ENCODE measurements at regions not wholly inside any gene's neighbourhood (a gene's known extent, or its start where the extent isn't known, plus 50 kb on each side); places are given as distances from the start of the nearest gene placed in this dataset.

GRCh38 chr7:17460001-17460400 lies 161.5 kb downstream of the AHR start:
- no peak for TF ChIP-seq GATA2 (IDR thresholded peaks at IDR 0.05; ENCODE audit: low read depth, low read length)
- TF ChIP-seq GATA3 (IDR thresholded peaks at IDR 0.05; ENCODE audit: low read depth, low read length), result no peak

DNA sequence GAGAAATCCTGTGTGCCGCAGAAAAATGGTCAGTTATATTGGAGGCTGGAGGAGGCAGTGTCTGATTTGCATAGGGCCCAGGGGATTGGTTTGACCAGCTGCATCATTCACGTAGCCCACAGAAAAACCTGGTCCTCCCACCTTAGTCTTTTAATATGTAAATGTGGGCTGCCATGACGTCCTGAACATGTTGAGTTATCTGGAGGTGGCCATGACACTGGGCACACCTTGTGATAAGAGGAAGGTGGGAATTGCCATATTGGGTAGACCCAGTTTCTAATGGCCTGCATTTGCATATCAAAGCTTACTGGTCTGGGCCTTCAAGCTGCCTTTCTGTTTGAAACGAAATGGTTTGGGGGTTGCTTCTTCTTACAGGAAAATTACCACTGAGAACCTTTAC lies 162.2 kb downstream of the AHR start:
- no peak for TF ChIP-seq GATA3 (IDR thresholded peaks at IDR 0.05; ENCODE audit: low read depth, low read length)
- no peak for TF ChIP-seq GATA2 (IDR thresholded peaks at IDR 0.05; ENCODE audit: low read depth, low read length)

DNA sequence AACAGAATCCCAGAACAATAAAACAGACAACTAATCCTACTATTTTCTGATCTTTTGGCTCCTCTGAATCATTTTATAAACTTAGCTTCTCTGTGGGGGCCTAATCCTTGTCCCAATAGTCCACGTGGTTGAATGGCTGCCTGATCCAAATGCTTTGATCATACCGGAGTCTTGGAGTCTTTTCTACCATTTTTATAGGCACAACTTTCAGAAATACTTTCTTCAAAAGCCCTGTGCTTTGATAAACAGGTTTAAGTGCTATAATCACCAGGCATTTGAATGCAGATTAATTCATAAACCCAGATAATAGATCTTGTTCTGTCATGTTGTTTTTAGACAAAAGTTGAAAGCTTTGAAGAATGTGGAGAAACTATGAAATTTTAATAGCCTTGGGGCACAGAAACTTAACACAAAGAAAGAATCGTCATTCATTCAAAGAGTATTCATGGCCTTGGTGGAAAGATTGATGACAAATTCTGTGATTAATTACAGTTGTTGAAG lies 163.7 kb downstream of the AHR start:
- TF ChIP-seq GATA3 (IDR thresholded peaks at IDR 0.05; ENCODE audit: low read depth, low read length), result no peak
- no peak for TF ChIP-seq GATA2 (IDR thresholded peaks at IDR 0.05; ENCODE audit: low read depth, low read length)

DNA sequence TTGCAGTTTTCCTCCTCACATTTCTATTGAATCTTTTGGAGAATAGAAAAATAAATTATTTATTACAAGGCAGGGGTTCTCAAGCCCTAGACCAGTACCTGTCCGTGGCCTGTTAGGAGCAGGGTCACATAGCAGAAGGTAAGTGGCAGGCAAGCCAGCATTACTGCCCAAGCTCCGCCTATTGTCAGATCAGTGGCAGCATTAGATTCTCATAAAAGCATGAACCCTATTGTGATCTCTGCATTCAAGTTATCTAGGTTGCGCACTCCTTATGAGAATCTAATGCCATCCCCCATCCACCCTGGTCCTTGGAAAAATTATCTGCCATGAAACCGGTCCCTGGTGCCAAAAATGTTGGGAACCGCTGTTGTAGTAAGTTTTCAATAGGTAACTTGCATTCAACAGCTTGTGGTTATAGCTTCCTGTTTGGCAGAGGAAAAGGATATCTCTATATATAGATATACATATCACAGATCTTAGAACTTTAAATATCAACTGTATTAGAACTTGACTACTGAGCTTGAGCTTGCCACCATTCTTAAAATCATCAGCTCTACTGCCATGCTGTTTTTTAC lies 165.1 kb downstream of the AHR start:
- no peak for TF ChIP-seq GATA2 (IDR thresholded peaks at IDR 0.05; ENCODE audit: low read depth, low read length)
- no peak for TF ChIP-seq GATA3 (IDR thresholded peaks at IDR 0.05; ENCODE audit: low read depth, low read length)

GRCh38 chr7:17466216-17466615 lies 167.8 kb downstream of the AHR start:
- TF ChIP-seq GATA2 (IDR thresholded peaks at IDR 0.05; ENCODE audit: low read depth, low read length) (no peak), GATA3 (IDR thresholded peaks at IDR 0.05; ENCODE audit: low read depth, low read length) (no peak)

DNA sequence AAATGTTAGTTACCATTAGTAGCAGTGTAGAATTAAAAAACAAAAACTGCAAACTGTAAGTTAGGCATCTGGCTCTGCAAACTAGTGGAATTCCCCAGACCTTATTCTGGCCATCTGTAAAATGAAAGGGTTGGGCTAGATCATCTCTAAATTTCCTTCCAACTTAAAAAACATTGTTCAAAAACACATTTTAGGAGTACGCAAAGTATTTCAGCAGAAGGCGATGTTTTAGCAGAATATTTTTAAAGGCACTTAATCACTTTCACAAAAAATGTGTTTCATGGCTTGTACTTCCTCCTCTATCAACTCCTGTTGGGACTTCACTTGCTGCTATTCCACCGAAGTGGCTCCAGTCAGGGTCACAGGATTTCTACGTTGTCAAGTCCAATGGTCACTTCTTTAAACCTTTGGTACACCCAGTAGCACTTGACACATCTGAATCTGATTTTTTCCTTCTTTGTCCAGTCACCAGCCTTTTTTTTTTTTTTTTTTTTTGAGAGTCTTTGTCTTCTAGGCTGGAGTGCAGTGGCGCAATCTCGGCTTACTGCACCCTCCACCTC lies 169.0 kb downstream of the AHR start:
- no peak for TF ChIP-seq GATA2 (IDR thresholded peaks at IDR 0.05; ENCODE audit: low read depth, low read length)
- no peak for TF ChIP-seq GATA3 (IDR thresholded peaks at IDR 0.05; ENCODE audit: low read depth, low read length)

- no peak for TF ChIP-seq GATA2 (IDR thresholded peaks at IDR 0.05; ENCODE audit: low read depth, low read length)
- TF ChIP-seq GATA3 (IDR thresholded peaks at IDR 0.05; ENCODE audit: low read depth, low read length), result no peak
Observed at GRCh38 chr7:17471325-17471724, 172.9 kb downstream of the AHR start.

DNA sequence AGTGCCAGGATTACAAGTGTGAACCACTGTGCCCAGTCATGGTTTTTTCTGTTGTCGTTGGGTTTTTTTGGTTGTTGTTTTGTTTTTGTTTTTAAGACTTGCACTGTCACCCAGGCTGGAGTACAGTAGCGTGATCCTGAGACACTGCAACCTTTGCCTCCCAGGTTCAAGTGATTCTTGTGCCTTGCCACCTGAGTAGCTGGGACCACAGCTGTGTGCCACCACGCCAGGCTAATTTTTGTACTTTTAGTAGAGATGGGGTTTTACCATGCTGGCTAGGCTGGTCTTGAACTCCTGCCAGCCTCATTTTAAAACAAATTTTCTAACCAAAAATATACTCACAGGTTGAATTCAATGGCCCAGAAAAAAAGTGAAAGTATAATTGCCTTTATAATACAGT lies 174.1 kb downstream of the AHR start:
- no peak for TF ChIP-seq GATA3 (IDR thresholded peaks at IDR 0.05; ENCODE audit: low read depth, low read length)
- TF ChIP-seq GATA2 (IDR thresholded peaks at IDR 0.05; ENCODE audit: low read depth, low read length), result no peak

DNA sequence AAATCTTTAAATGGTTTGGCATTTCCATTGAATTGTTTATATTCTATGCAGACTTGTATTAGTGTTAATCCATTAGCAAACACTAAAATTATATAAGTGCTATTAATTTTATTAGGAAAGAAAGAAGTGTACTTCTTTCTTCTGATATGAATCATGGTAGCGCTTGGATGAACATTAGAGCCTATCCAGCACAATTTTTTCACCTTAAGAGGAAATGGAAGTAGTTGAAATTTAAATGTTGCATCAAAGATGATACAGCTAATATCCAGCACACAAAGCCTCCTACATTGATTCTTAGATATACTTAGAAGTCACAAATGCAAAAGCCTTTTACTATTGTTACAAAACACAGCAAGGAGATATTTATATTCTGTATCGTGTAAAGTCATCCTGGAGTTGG lies 174.5 kb downstream of the AHR start:
- no peak for TF ChIP-seq GATA3 (IDR thresholded peaks at IDR 0.05; ENCODE audit: low read depth, low read length)
- no peak for TF ChIP-seq GATA2 (IDR thresholded peaks at IDR 0.05; ENCODE audit: low read depth, low read length)

DNA sequence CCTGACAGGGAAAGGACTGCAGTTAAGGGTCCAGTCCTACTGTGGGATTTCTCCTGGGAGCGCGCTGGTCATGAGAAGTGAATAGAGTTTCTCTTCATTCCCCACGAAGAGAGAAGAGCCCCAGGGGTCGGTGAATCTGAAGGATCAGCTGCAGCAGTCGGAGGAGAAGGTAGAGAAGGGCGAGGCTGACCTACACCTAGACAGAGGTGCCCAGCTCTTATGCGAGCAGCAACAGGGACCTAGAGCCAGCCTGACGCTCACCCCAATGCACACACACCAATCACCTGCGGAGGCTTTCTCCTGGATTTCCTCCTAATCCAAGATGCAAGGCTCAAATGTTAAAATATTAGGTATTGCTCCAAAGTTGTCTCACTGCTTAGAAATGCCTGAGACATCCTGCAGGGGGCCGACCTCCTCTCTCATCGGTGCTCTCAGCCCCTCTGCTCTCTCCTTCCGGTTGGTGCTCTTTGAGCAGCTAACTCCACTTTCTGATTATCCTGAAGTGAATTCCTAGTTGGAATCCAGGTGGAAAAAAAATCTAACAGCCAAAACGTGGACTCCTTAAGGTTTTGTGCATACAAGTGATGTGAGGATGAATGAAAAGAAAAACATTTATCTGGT lies 176.4 kb downstream of the AHR start:
- no peak for TF ChIP-seq GATA3 (IDR thresholded peaks at IDR 0.05; ENCODE audit: low read depth, low read length)
- TF ChIP-seq GATA2 (IDR thresholded peaks at IDR 0.05; ENCODE audit: low read depth, low read length), result no peak

DNA sequence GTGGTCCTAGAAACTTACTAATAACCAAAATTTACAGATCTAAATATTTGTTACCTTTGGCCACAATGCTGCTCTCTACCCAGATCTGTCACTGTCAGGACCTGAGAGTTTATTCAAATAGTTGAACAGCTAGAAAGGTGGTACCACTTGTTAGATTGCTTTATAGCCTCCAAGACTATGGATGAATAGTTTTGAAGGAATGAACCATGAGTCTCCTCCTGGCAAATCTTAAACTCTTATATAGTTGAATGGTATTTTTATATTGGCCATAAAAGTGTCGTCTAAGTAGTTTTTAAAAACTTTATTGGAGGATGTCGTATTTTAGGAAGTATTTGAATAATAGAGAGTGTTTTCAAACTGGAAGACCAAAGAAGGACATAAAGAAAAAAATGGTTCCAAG lies 178.7 kb downstream of the AHR start:
- TF ChIP-seq GATA3 (IDR thresholded peaks at IDR 0.05; ENCODE audit: low read depth, low read length) (no peak), GATA2 (IDR thresholded peaks at IDR 0.05; ENCODE audit: low read depth, low read length) (no peak)

DNA sequence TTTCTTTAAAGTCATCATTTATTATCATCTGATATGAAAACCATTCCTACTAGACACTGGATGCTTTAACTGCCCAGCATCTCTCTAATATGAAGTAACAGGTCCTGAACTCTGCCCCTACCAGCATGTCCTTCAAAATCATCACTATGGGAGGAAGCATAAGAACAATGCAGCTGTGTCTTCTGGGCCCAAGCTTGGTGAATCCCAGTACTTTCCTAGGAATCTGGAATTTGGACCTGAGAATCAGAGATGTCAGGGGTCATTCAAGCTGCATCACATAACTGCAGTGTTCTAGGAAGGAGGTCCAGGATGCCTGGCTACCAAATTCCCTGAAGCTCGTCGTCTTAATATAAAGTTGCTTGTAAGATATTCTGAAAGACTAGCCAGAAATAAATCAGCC lies 182.7 kb downstream of the AHR start:
- TF ChIP-seq GATA3 (IDR thresholded peaks at IDR 0.05; ENCODE audit: low read depth, low read length) (no peak), GATA2 (IDR thresholded peaks at IDR 0.05; ENCODE audit: low read depth, low read length) (no peak)

- TF ChIP-seq GATA3 (IDR thresholded peaks at IDR 0.05; ENCODE audit: low read depth, low read length), result no peak
- no peak for TF ChIP-seq GATA2 (IDR thresholded peaks at IDR 0.05; ENCODE audit: low read depth, low read length)
Observed at GRCh38 chr7:17485368-17485767, 186.9 kb downstream of the AHR start.

- TF ChIP-seq GATA2 (IDR thresholded peaks at IDR 0.05; ENCODE audit: low read depth, low read length) (no peak), GATA3 (IDR thresholded peaks at IDR 0.05; ENCODE audit: low read depth, low read length) (no peak)
Observed at GRCh38 chr7:17485904-17486303, 187.5 kb downstream of the AHR start.

GRCh38 chr7:17486835-17487234 lies 188.4 kb downstream of the AHR start:
- TF ChIP-seq GATA2 (IDR thresholded peaks at IDR 0.05; ENCODE audit: low read depth, low read length) (no peak), GATA3 (IDR thresholded peaks at IDR 0.05; ENCODE audit: low read depth, low read length) (no peak)
